CD4-positive, alpha-beta T cell treated with Interleukin-15 for 1 hour (primary cell): ENCODE measurements at regions not wholly inside any gene's neighbourhood (a gene's known extent, or its start where the extent isn't known, plus 50 kb on each side); places are given as distances from the start of the nearest gene placed in this dataset.

Experiments used
- DNase-seq: peaks from one replicate; pipeline ENCODE4 v3.0.0-alpha.2; 2020

GRCh38 chr2:234763002-234763873 lies 188.6 kb upstream of the SH3BP4 start:
- DNase-seq: no peak

GRCh38 chr2:234761910-234762309 lies 189.9 kb upstream of the SH3BP4 start:
- no peak for DNase-seq

- no peak for DNase-seq
Measured at GRCh38 chr2:234754126-234754525, 197.7 kb upstream of the SH3BP4 start.

GRCh38 chr2:234753701-234754100 lies 198.1 kb upstream of the SH3BP4 start:
- no peak for DNase-seq

GRCh38 chr2:234752966-234753365 lies 198.9 kb upstream of the SH3BP4 start:
- no peak for DNase-seq

- DNase-seq: no peak
Measured at GRCh38 chr2:234751275-234751973, 200.4 kb upstream of the SH3BP4 start.

GRCh38 chr2:234747833-234748559 lies 203.8 kb upstream of the SH3BP4 start:
- DNase-seq: no peak

- DNase-seq: no peak
Measured at GRCh38 chr2:234747032-234747431, 204.8 kb upstream of the SH3BP4 start.

- no peak for DNase-seq
Measured at GRCh38 chr2:234745347-234745746, 206.5 kb upstream of the SH3BP4 start.

- no peak for DNase-seq
Measured at GRCh38 chr2:234741976-234742375, 209.8 kb upstream of the SH3BP4 start.

GRCh38 chr2:234739061-234739460 lies 212.8 kb upstream of the SH3BP4 start:
- no peak for DNase-seq

GRCh38 chr2:234735829-234736228 lies 216.0 kb upstream of the SH3BP4 start:
- no peak for DNase-seq

GRCh38 chr2:234733795-234734600 lies 217.8 kb upstream of the SH3BP4 start:
- DNase-seq: no peak

GRCh38 chr2:234733093-234733489 lies 218.7 kb upstream of the SH3BP4 start:
- no peak for DNase-seq

- DNase-seq: no peak
Measured at GRCh38 chr2:234732404-234733092, 219.3 kb upstream of the SH3BP4 start.

- no peak for DNase-seq
Measured at GRCh38 chr2:234731236-234731635, 220.6 kb upstream of the SH3BP4 start.

- no peak for DNase-seq
Measured at GRCh38 chr2:234730066-234730640, 221.7 kb upstream of the SH3BP4 start.

GRCh38 chr2:234725528-234726264 lies 226.1 kb upstream of the SH3BP4 start:
- no peak for DNase-seq

GRCh38 chr2:234724850-234725249 lies 227.0 kb upstream of the SH3BP4 start:
- no peak for DNase-seq

- no peak for DNase-seq
Measured at GRCh38 chr2:234723400-234723799, 226.5 kb upstream of the ARL4C start.

- DNase-seq: no peak
Measured at GRCh38 chr2:234722176-234722575, 225.3 kb upstream of the ARL4C start.
